AG04450 (cell line): ENCODE measurements at regions not wholly inside any gene's neighbourhood (a gene's known extent, or its start where the extent isn't known, plus 50 kb on each side); places are given as distances from the start of the nearest gene placed in this dataset.

Experiments used
- CTCF ChIA-PET: fragments of 300-600, 350-600 bp; formaldehyde crosslinking; extraction: SDS; loops from one replicate; lab custom pipeline; 2022; ENCODE audit warnings: antibody characterized with exemption, inconsistent platforms; lab: Charles Lee
- POLR2A ChIA-PET: fragments of 350-600 bp; formaldehyde crosslinking; extraction: SDS; loops from one replicate; lab custom pipeline; 2021; ENCODE audit warnings: antibody characterized with exemption, inconsistent platforms; lab: Yijun Ruan, JAX
- DNase-seq: peaks from one replicate; pipeline ENCODE4 v3.0.0-alpha.2; 2011; ENCODE audit warnings: low read depth, low spot score
- H3K27ac ChIP-seq: one replicate; pipeline ENCODE4 v1.5.1; 2012; ENCODE audit warnings: low read depth, low read length, control low read depth
- H3K27me3 ChIP-seq: one replicate; pipeline ENCODE4 v1.6.0; 2012; ENCODE audit warnings: low read length; ENCODE audit not compliant: control insufficient read depth, insufficient read depth
- H3K4me3 ChIP-seq: 2 replicates; pipeline ENCODE4 v1.5.1; 2011; ENCODE audit warnings: mild to moderate bottlenecking, low read depth, low read length, control low read depth
- H3K9me3 ChIP-seq: 2 replicates; pipeline ENCODE4 v1.5.1; 2012; ENCODE audit warnings: low read length; ENCODE audit not compliant: control insufficient read depth, insufficient read depth
- TF ChIP-seq, protein P1 (sequence below): IDR thresholded peaks from 2 replicates; pipeline ENCODE4 v1.5.1; 2011; ENCODE audit warnings: low read depth, low read length, control low read depth, inconsistent platforms

- Histone ChIP-seq H3K4me3 (no peak overlapping the region), H3K27me3 (no peaks in the 10 kb centered on the region), H3K9me3 (no peaks in the 10 kb centered on the region), H3K27ac (no peak overlapping the region)
- CTCF ChIA-PET = no interaction called here
- DNase-seq = no peak
- TF ChIP-seq, protein P1, sequence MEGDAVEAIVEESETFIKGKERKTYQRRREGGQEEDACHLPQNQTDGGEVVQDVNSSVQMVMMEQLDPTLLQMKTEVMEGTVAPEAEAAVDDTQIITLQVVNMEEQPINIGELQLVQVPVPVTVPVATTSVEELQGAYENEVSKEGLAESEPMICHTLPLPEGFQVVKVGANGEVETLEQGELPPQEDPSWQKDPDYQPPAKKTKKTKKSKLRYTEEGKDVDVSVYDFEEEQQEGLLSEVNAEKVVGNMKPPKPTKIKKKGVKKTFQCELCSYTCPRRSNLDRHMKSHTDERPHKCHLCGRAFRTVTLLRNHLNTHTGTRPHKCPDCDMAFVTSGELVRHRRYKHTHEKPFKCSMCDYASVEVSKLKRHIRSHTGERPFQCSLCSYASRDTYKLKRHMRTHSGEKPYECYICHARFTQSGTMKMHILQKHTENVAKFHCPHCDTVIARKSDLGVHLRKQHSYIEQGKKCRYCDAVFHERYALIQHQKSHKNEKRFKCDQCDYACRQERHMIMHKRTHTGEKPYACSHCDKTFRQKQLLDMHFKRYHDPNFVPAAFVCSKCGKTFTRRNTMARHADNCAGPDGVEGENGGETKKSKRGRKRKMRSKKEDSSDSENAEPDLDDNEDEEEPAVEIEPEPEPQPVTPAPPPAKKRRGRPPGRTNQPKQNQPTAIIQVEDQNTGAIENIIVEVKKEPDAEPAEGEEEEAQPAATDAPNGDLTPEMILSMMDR = no peak
- POLR2A ChIA-PET = no interaction called here
Measured at GRCh38 chr18:1599196-1599595, 694.5 kb downstream of the ADCYAP1 start.

DNA sequence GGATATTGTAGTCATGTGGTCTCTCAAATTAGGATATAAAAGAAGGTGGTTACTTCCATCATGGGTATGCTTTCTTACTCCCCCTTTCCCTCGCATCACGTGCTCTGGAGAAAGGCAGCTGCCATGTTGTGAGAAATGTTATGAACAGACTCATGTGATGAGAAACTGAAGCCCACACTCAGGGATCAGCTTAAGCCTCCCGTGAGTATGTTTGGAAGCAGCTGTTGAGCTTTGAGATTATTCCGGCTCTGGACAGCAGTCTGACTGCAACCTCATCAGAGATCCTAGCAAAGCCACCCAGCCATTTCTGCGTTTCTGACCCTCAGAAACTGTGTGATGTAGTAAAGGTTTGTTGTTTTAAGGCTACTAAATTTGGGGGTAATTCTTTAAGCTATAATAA lies 700.1 kb downstream of the ADCYAP1 start:
- H3K27ac ChIP-seq = no peak overlapping the region
- POLR2A ChIA-PET = no interaction called here
- TF ChIP-seq, protein P1 = no peak
- CTCF ChIA-PET = no interaction called here
- DNase-seq = no peak
- no peaks in the 10 kb centered on the region for H3K27me3 ChIP-seq
- H3K9me3 ChIP-seq = peaks cover 5% of the 10 kb centered on the region
- no peak overlapping the region for H3K4me3 ChIP-seq

DNA sequence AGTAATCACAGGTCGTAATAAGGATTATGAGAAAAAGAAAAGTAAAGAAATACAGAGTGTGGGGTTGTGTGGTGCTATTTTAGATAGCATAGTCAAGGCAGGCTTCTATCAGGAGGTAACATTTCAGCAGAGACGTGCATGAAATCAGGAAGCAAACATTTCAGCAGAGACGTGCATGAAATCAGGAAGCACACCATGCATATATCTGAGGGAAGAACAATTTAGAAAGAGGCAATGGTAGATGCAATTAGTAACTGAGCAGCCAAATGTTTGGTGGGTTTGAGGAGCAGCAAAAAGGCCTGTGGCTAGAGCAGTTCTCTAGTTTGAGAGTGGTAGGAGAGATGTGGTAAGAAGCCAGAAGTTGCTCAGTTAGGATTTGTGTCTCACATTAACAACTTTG lies 713.7 kb downstream of the ADCYAP1 start:
- POLR2A ChIA-PET = no interaction called here
- no peak overlapping the region for H3K27ac ChIP-seq

DNA sequence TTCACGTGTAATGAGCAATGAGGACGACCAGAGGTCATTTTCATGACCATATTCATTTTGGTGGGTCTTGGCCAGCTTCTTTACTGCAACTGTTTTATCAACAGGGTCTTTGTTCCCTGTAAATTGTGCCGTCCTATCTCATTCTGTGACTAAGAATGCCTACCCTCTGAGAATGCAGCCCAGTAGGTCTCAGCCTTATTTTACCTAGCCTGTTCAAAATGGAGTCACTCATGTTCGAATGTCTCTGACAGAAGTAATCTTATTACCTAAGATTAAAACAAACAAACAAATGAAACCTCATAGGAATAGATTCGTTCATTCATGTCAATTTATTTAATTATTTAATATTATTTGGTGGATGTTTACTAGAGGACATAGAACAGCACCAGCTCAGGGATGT lies 714.8 kb downstream of the ADCYAP1 start:
- Histone ChIP-seq H3K9me3 (no peaks in the 10 kb centered on the region), H3K27ac (no peak overlapping the region), H3K4me3 (no peak overlapping the region), H3K27me3 (no peaks in the 10 kb centered on the region)
- TF ChIP-seq, protein P1 = no peak
- CTCF ChIA-PET = no interaction called here
- POLR2A ChIA-PET = no interaction called here
- no peak for DNase-seq

More for the DNA sequence above, 713.7 kb downstream of the ADCYAP1 start:
- DNase-seq = no peak
- Histone ChIP-seq H3K9me3 (peaks cover 2% of the 10 kb centered on the region; the same call in 1 of the 2 replicates), H3K4me3 (no peak overlapping the region), H3K27me3 (no peaks in the 10 kb centered on the region)
- CTCF ChIA-PET = no interaction called here
- TF ChIP-seq, protein P1 = no peak

DNA sequence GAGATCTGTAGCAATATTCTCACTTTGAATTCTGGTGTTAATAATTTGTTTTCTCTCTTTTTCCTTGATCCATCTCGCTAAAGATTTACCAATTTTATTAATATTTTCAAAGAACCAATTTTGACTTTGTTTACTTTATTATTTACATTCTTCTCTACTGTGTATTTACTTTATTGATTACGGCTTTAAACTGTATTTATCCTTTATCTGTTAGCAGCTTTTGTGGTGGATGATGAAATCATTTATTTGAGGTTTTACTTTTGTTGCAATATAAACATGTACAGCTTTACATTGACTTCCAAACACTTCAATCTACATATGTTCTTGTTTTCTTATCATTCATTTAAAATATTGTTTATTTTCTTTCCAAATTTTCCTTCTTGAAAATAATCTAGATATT lies 719.9 kb downstream of the ADCYAP1 start:
- CTCF ChIA-PET = no interaction called here
- POLR2A ChIA-PET = no interaction called here
- no peak overlapping the region for H3K4me3 ChIP-seq
- H3K27ac ChIP-seq = no peak overlapping the region
- DNase-seq = no peak
- TF ChIP-seq, protein P1 = no peak
- H3K27me3 ChIP-seq = no peaks in the 10 kb centered on the region
- peaks cover 3% of the 10 kb centered on the region for H3K9me3 ChIP-seq
